DMS 273 treated with DMSO at 0.1 percent for 48 hours (cell line): ENCODE measurements at regions not wholly inside any gene's neighbourhood (a gene's known extent, or its start where the extent isn't known, plus 50 kb on each side); places are given as distances from the start of the nearest gene placed in this dataset.
"Not testable (repeated sequence)": the region's sequence is repeated elsewhere in the genome, so short reads cannot be mapped to it uniquely, and the experiment has no call there.

Experiments
- DNase-seq: peaks from one replicate; lab custom pipeline; 2025; lab: John Stamatoyannopoulos, UW

- DNase-seq: no peak
Observed at GRCh38 chr2:120498576-120499394, 152.8 kb downstream of the INHBB start.

GRCh38 chr2:120499784-120500495 lies 154.0 kb downstream of the INHBB start:
- DNase-seq: no peak

GRCh38 chr2:120501591-120501990 lies 155.7 kb downstream of the INHBB start:
- no peak for DNase-seq

GRCh38 chr2:120502357-120502756 lies 156.4 kb downstream of the INHBB start:
- no peak for DNase-seq

- DNase-seq: no peak
Observed at GRCh38 chr2:120502761-120503160, 156.8 kb downstream of the INHBB start.

GRCh38 chr2:120503206-120503792 lies 157.4 kb downstream of the INHBB start:
- DNase-seq: no peak

GRCh38 chr2:120503793-120504571 lies 158.0 kb downstream of the INHBB start:
- no peak for DNase-seq

GRCh38 chr2:120504936-120505705 lies 159.2 kb downstream of the INHBB start:
- no peak for DNase-seq

- peak; percentile 30 for DNase-seq
Observed at GRCh38 chr2:120508567-120509041, 162.7 kb downstream of the INHBB start.

- no peak for DNase-seq
Observed at GRCh38 chr2:120509213-120509815, 163.4 kb downstream of the INHBB start.

GRCh38 chr2:120509991-120510735 lies 164.2 kb downstream of the INHBB start:
- no peak for DNase-seq

GRCh38 chr2:120510751-120511395 lies 164.9 kb downstream of the INHBB start:
- DNase-seq: no peak

GRCh38 chr2:120511536-120511935 lies 165.6 kb downstream of the INHBB start:
- DNase-seq: no peak

- no peak for DNase-seq
Observed at GRCh38 chr2:120511947-120512710, 166.2 kb downstream of the INHBB start.

- DNase-seq: no peak
Observed at GRCh38 chr2:120513776-120514357, 167.9 kb downstream of the INHBB start.

GRCh38 chr2:120514521-120514920 lies 168.6 kb downstream of the INHBB start:
- no peak for DNase-seq

- not testable (repeated sequence) for DNase-seq
Observed at GRCh38 chr2:120515066-120515758, 169.3 kb downstream of the INHBB start.
